ENCODE measurements at regions not wholly inside any gene's neighbourhood (a gene's known extent, or its start where the extent isn't known, plus 50 kb on each side); places are given as distances from the start of the nearest gene placed in this dataset.

DNA sequence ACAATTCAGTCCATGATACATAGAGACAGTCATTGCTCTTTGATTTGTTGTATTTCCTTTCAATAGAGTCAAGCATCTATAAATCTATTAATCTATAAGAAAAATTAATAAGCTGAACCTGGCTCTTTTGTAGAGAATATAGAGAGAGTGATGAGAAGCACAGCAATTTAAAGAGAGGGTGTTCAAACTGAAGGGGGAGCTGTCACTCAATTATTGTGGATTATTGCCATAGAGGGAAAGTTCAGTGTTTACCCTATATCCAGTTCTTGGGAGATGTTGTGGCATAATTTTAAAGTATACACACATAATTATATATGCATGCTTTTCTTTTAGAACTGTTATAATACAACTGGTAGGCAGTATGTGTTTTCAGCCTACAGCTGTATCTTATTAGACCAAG lies 1469.0 kb upstream of the PABPC4L start:
- Histone ChIP-seq H3K9me3 (no peaks in the 10 kb centered on the region), H3K4me2 (no peak overlapping the region), H3K4me3 (no peak overlapping the region), H3K4me1 (no peaks in the 10 kb centered on the region), H3K27ac (no peak overlapping the region)
- ATAC-seq (no peak), DNase-seq (ENCODE audit: low read depth in 1 of 2, low spot score in 1 of 2) (no peak), FAIRE-seq (no peak)
- no peak for TF ChIP-seq RARB (CRISPR knock-in tag; IDR thresholded peaks at IDR 0.05)
- TF ChIP-seq CHD4 (IDR thresholded peaks at IDR 0.05; ENCODE audit: borderline replicate concordance): no peak
- TF ChIP-seq ZNF302 (CRISPR knock-in tag; IDR thresholded peaks at IDR 0.05): no peak
- TF ChIP-seq, protein P1, sequence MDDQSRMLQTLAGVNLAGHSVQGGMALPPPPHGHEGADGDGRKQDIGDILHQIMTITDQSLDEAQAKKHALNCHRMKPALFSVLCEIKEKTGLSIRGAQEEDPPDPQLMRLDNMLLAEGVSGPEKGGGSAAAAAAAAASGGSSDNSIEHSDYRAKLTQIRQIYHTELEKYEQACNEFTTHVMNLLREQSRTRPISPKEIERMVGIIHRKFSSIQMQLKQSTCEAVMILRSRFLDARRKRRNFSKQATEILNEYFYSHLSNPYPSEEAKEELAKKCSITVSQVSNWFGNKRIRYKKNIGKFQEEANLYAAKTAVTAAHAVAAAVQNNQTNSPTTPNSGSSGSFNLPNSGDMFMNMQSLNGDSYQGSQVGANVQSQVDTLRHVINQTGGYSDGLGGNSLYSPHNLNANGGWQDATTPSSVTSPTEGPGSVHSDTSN (IDR thresholded peaks at IDR 0.05): no peak
- TF ChIP-seq NFE2L2 (conservative IDR thresholded peaks at IDR 0.05; ENCODE audit: low read length): no peak
- no peak for TF ChIP-seq HDAC2 (IDR thresholded peaks at IDR 0.05)
- no peak for TF ChIP-seq ZC3H11A (IDR thresholded peaks at IDR 0.05)
- TF ChIP-seq FOXS1 (CRISPR knock-in tag; IDR thresholded peaks at IDR 0.05): no peak
- TF ChIP-seq KDM1A (IDR thresholded peaks at IDR 0.05; ENCODE audit: low read depth): no peak
- TF ChIP-seq PHF8 (IDR thresholded peaks at IDR 0.05; ENCODE audit: borderline replicate concordance, low read depth): no peak
- no peak for TF ChIP-seq RFX5 (IDR thresholded peaks at IDR 0.05)
- ChIA-PET CTCF (no interaction called here), POLR2A (no interaction called here)

Small RNA genes in the stretch of these regions (small RNA-seq; reads per million reads assigned to genes)
- 0 to 13.3 (median 0.28) reads per million in 6 experiments for gene RNU1-89P
- gene SERF1AP1: 0 reads per million in 6 experiments

Data from A549 (cell line).